NCI-H748 (cell line): ENCODE measurements at regions not wholly inside any gene's neighbourhood (a gene's known extent, or its start where the extent isn't known, plus 50 kb on each side); places are given as distances from the start of the nearest gene placed in this dataset.
"Not testable (repeated sequence)": the region's sequence is repeated elsewhere in the genome, so short reads cannot be mapped to it uniquely, and the experiment has no call there.

Experiments
- DNase-seq: peaks from one replicate; lab custom pipeline; 2025; ENCODE audit not compliant: unreplicated experiment; lab: John Stamatoyannopoulos, UW

DNA sequence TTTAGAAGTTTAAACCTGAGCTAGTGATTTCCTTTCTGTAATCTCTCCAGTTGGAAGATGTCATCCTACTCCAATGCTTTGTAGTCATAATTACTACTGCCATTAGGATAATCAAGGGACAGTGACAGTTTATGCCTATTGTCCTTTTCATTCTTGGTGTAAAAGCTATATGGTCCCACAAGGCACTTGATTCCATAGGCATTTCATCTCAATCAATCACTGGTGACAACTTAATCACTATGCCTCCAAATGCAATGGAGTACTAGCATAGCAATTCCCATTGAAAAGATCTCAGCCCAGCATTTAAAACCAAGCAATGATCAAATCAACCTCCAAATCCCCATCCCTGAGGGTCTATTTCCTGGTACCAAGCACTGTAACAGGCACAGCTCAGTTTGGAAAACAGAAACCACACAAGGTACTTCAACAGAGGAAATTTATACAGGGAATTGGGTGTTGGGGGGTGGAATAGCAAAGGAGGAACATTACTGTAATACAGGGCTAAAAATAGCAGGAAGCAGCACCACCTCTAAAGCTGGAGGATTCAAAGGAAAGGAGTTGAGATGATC, 51.0 kb downstream of the FHIP2A start:
- DNase-seq: peak; percentile 1

DNA sequence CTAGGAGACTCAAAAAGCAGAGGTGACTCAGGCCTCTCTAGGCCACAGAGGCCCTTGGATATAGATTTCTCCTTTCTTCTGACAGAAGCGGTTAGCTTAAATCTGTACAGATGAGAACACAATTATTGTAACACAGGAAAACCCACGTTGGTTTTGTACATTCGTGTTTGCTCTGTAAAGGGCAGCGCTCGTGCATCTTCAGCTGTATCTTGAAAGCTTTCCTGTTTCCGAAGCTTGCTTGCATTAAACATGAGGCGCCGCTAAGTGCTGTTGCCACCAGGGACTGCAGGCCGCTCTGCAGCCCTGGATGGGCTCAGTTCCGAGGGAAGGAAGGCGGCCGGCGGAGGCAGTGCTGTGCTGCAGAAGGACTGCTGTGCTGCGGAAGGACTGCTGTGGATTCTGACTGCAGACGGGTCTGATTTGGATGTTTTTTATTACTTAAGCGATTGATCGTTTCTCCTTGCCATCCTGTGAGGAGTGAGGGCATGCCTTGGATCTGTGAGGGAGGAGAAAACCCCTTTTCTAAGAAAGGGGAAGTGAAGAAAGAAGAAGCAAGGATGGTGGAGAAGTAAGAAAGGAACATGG, 53.3 kb downstream of the FHIP2A start:
- DNase-seq: peak; percentile 2

GRCh38 chr10:114875590-114876081, 54.1 kb downstream of the FHIP2A start:
- DNase-seq: not testable (repeated sequence)

DNA sequence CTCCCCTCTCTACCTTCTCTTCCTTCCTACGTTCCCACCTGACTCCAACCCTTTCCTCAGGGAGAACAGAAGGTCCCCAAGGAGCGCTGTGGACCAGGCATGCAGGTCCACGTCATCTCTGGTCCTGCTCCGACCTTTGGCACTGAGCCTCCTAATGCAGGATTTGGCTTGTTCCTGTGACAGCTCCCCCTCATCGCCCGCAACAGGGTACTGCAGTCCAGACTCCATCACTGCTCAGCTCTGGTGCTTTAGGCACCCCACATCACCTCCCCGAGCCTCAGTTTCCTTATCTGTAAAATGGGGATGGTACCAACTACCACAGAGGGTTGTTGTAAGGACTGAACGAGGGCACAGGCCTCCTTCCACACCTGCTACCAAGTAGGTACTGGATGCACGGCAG, 54.6 kb downstream of the FHIP2A start:
- no peak for DNase-seq

- DNase-seq: peak; percentile 54
Measured at GRCh38 chr10:114876602-114877300, 55.2 kb downstream of the FHIP2A start.

DNA sequence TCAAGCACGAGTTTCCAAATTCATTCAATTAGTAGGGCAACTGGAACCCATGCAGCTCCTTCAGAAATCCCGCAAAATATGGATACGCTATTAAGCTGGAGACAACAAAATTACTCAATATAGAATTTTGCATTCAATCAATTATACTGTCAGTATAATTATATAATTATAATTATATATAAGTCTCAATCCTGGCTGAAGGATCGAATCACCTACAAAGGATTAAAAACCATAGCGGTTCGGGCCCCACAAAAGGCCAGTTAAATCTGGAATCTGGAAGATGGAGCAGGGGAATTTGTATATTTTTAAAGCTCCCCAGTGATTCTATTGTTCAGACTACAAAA, 55.7 kb downstream of the FHIP2A start:
- DNase-seq: no peak

- no peak for DNase-seq
Measured at GRCh38 chr10:114879093-114879492, 57.5 kb downstream of the FHIP2A start.

- peak; percentile 35 for DNase-seq
Measured at GRCh38 chr10:114879541-114880158, 58.1 kb downstream of the FHIP2A start.

DNA sequence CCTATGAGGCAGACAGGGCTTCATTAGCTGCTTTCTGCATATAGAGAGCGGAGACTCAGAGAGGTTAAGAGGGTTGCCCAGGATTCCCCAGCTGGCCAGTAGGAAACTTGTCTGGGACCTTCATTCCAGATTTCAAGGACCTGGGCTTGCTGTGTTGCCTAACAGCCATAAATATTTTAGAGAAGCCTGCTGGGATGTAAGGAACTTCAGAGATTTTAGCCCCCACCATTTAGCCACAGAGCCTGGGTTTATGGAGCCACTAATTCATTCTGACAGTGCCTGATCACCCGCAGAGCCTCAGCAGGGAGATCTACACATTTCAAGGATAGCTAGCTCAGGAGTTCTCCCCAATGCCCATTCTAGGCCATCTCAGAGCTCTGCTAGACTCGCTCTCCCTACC, 56.6 kb upstream of the TRUB1 start:
- no peak for DNase-seq

GRCh38 chr10:114881901-114882300, 56.1 kb upstream of the TRUB1 start:
- no peak for DNase-seq

DNA sequence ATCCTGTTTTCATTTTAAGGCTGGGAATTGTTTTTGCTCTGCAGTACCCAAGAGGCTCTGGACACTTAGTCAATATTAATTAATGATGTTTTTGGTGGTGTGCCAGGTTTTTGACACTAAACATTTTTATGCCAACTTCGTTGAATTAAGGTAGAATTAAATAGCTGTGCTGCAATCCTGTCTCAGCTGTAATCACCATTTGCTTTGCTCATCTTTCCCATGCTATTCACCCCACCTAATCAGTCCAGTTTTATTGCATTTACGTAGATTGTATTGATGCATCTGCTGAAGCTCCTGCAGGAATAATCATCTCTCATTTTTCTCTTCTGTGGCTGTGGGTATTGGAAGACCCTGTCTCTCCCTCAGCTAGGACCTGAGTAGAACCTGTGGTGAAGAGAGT, 52.6 kb upstream of the TRUB1 start:
- peak; percentile 15 for DNase-seq
